Heart left ventricle (tissue), 13 donors: ENCODE measurements at regions not wholly inside any gene's neighbourhood (a gene's known extent, or its start where the extent isn't known, plus 50 kb on each side); places are given as distances from the start of the nearest gene placed in this dataset.

Source experiments
- POLR2A ChIP-seq, 2 donors: fragments of 450-650 bp; IDR thresholded peaks; one replicate each; pipeline ENCODE4 v1.6.1; 2017; ENCODE audit warnings: antibody characterized with exemption in 2 of 2, mild to moderate bottlenecking in 2 of 2, moderate library complexity in 2 of 2
- TF ChIP-seq, protein P1 (sequence below), 12 donors: fragments of 200-600 bp; sonication (generic) in 4 of 12; IDR thresholded peaks; one replicate each; pipeline versions ENCODE4 v1.5.0 to v1.8.0; 2018 to 2022; ENCODE audit warnings: antibody characterized with exemption in 12 of 12, mild to moderate bottlenecking in 5 of 12
- donor health status: ischemic (EF 13 %, LVEDD 7.1; RV severe dilation, severe dysfunction).
- donor health status: DM: no; HTN: yes; CAD: no.
- donor health status: DM: no; HTN: no; CAD: no.
- donor health status: ischemic (EF 25% LVEDD 6.9; RV normal size, moderate dysfunction).
- donor health status: ischemic (EF 25% LVEDD 5.7; RV mildly dilated, moderate dysfunction).
- donor health status: ischemic (EF 35%, LVEDD 5.7; RV mildly dilated, moderate dysfunction).
- donor health status: nonischemic (EF 11% LVEDD 7.7; RV severe dilation, severe dysfunction).
- donor health status: DM: yes; HTN: yes; CAD: no.
- donor health status: PGD.
- donor health status: ischemic (EF 29% LVEDD 5.4; RV normal size, mild dysfunction).
- donor health status: nonischemic (EF 23%, LVEDD 6.1; RV moderate dilation, normal function).

DNA sequence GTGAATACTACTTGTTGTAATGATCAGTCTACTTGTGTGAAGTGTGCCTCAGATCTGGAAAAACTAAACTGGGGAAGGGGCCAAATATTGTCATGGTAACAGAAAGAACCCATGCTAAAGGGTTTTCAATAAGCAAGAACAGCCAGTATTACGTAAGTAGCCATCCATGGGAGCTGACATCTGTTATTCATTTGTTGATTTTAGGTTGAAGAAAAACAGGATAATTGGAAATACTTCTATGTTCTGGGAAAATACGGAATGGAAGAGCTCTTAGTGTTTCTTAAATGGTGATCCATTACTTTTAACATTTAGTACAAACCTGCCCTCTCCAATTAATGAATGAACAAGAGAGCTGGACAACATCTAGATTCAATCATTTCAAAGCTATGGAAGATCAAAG is 485.8 kb downstream of the NTRK2 start:
- no peak for TF ChIP-seq POLR2A (IDR thresholded peaks at IDR 0.05)
- TF ChIP-seq, protein P1, sequence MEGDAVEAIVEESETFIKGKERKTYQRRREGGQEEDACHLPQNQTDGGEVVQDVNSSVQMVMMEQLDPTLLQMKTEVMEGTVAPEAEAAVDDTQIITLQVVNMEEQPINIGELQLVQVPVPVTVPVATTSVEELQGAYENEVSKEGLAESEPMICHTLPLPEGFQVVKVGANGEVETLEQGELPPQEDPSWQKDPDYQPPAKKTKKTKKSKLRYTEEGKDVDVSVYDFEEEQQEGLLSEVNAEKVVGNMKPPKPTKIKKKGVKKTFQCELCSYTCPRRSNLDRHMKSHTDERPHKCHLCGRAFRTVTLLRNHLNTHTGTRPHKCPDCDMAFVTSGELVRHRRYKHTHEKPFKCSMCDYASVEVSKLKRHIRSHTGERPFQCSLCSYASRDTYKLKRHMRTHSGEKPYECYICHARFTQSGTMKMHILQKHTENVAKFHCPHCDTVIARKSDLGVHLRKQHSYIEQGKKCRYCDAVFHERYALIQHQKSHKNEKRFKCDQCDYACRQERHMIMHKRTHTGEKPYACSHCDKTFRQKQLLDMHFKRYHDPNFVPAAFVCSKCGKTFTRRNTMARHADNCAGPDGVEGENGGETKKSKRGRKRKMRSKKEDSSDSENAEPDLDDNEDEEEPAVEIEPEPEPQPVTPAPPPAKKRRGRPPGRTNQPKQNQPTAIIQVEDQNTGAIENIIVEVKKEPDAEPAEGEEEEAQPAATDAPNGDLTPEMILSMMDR (IDR thresholded peaks at IDR 0.05): no peak
